CD1c-positive myeloid dendritic cell (primary cell): ENCODE measurements at regions not wholly inside any gene's neighbourhood (a gene's known extent, or its start where the extent isn't known, plus 50 kb on each side); places are given as distances from the start of the nearest gene placed in this dataset.
"Not testable (repeated sequence)": the region's sequence is repeated elsewhere in the genome, so short reads cannot be mapped to it uniquely, and the experiment has no call there.

Experiments
- DNase-seq: peaks from one replicate; pipeline ENCODE4 v3.0.0-alpha.2; 2016; ENCODE audit errors: extremely low spot score

- no peak for DNase-seq
Measured at GRCh38 chr13:30065181-30065580, 214.8 kb upstream of the UBL3 start.

- DNase-seq: no peak
Measured at GRCh38 chr13:30063892-30064291, 213.5 kb upstream of the UBL3 start.

DNA sequence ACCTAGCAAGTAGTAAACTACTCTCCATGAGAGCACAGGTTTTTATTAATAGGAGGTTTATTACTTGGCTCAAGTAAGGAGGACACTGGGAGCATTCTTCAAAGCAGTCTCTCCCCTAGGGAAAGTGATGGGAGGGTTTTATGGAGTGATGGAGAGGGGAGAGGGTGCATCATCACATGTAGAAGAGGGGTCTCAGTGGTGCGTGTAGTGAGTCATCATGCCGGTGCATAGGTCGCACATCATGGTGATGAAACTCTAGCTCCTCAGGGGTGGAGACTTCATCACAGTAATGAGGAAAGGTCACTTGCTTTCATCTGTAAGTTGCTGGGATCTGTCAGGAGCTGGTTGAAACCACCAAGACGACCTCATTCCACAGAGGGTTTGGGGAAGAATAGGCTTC is 210.8 kb upstream of the UBL3 start:
- no peak for DNase-seq

- DNase-seq: no peak
Measured at GRCh38 chr13:30058429-30058828, 208.0 kb upstream of the UBL3 start.

DNA sequence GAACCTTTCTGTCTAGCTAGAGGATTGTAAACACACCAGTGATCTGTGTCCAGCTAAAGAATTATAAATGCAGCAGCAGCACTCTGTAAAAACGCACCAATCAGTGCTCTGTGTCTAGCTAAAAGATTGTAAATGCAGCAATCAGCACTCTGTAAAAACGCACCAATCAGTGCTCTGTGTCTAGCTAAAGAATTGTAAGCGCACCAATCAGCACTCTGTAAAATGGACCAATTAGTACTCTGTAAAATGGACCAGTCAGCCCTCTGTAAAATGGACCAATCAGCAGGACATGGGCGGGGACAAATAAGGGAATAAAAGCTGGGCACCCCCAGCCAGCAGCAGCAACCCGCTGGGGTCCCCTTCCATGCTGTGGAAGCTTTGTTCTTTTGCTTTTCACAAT is 204.1 kb upstream of the UBL3 start:
- DNase-seq: not testable (repeated sequence)

DNA sequence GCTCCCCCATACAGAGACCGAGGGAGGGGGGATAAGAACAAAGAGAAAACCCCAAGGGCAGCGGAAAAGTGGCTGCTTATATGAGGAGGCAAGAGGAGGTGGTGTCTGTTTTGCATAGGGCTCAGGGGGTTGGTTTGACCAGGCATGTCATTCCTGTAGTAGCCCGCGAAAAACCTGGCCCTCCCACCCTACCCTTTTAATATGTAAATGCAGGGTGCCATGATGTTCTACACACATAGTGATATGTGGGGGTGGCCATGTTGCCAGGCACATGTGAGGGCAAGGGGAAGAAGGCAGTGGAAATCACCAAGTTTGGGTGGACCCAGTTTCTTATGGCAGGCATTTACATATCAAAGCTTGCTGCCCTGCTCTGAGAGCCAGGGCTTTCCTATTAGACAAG is 203.5 kb upstream of the UBL3 start:
- no peak for DNase-seq

DNA sequence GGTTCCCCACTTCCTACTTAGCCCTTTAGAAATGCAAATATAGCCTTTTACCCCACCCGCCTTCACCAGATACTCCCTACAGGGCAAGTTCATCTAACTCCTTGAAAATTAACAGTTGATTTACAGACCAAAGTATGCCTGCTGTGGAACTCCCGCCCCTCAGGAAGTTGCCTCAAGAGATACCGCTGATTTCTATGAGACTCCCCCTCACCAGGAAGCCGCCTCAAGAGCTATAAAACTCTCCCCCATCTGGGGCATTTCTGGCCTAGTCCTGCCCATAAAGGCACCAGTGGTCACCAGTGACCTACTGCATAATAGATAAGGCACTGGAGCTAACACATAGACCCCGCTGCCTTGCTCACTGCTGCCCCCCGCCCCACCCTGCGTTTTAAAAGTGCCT is 201.7 kb upstream of the UBL3 start:
- no peak for DNase-seq

DNA sequence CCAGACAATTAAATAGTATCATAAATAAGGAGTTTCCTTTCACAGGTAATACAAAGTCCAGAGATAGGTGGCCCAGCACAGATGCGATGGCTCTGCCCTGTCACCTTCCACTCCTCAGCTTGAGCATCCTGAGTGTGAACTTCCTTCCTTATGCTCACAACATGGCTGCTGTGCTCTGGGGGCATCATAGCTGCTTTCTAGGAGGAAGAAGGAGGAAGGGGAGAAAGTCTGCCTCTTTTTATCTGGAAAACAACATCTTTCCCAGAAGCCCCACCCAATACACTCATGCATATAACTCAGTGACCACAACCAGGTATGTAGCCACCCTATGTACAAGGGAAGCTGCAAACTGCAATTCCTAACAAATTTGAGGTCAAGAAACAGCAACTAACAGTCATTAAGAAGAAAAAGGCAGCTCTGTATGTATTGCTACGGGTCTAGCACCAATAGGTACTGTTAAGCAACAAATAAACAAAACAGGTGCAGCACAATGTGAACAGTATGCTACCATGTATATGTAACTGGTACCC is 201.2 kb upstream of the UBL3 start:
- DNase-seq: no peak

GRCh38 chr13:30049692-30050091 is 199.3 kb upstream of the UBL3 start:
- no peak for DNase-seq

DNA sequence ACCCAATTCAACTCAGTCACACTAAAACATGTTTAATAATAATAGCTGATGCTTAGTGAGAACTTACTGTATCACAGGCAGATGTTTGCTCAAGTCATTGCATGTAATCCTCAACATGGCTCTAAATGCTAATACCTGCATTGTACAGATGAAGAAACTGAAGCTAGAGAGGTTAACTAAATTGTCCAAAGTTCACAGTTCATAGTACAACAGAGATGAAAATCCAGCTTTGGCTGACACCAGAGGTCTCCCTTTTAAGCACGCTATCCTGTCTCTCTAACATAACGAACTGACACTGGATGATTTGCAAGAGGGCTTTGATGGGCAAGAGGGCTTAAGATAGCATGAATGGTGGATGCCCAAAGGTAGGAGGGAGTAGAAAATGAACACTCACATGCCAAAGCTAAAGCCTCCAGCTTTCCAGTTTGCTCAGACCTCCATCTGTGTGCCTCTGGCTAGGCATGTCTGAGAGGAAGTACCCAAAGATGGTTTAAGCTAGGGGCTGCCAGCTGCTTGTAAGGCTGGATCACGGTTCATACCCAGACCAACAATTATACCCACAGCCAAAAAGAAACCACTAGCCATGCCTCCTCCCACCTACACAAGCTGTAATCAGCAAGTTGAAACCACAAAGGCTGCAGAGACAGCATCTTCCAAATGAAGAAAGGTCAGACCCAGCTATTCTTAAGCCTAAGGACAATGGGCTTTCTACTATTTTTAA is 196.9 kb upstream of the UBL3 start:
- no peak for DNase-seq

DNA sequence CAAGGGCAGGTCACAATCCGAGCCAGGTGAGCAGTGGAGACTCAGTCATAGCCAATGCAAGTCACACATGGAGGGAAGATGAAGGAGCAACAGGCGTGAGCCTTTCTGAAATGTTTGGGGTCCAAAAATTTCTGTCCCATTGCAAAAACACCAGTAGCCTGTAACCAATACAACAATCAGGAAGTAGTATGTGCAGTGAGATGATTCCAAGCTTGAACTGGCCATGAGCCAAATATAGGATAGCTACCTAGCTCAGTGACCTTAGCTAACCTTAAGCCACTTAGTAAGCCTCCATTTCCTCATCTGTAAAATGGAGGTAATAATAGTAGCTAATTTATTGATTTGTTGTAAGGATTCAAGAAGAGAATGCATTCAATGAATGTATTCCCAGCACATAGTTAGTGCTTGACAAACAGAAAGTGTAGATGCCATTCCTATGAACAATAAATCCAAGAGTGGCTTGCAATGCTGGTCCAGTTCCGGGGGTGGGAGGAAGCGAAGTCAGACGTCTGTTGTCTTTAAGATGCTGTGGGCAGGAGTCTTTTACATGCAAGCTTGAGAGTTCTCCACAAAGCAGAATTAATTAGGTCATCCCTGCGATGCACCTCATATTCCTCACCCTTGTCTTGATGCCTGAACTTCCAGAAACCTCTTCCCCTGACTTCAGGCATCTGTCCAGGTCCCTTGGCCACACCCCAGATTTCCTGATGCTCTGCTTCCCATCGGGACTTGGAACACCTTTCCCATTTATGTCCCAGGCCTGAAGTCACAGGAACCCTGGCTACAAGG is 195.7 kb upstream of the UBL3 start:
- no peak for DNase-seq

DNA sequence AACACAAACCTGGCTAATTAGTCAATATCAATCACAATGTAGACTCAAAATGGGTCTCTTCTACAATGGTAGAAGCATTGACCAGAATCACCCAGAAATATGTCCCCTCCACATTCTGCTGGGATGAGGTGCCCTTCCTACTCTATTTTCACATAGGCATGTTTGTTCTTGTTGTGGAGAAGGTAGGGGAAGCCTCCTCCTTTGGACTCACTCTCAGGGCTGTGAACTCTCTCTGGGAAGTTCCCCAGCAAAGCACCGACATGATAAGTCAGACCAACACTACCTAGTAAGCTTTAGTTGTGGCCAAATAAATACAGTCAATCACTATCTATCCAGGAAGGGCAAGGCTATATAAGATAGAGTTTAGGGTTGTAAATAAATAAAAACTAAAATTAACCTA is 194.5 kb upstream of the UBL3 start:
- no peak for DNase-seq

- DNase-seq: no peak
Measured at GRCh38 chr13:30043631-30043925, 193.2 kb upstream of the UBL3 start.

- DNase-seq: no peak
Measured at GRCh38 chr13:30042891-30043630, 192.6 kb upstream of the UBL3 start.

- DNase-seq: no peak
Measured at GRCh38 chr13:30042272-30042671, 191.9 kb upstream of the UBL3 start.

- DNase-seq: no peak
Measured at GRCh38 chr13:30039511-30039911, 189.1 kb upstream of the UBL3 start.

DNA sequence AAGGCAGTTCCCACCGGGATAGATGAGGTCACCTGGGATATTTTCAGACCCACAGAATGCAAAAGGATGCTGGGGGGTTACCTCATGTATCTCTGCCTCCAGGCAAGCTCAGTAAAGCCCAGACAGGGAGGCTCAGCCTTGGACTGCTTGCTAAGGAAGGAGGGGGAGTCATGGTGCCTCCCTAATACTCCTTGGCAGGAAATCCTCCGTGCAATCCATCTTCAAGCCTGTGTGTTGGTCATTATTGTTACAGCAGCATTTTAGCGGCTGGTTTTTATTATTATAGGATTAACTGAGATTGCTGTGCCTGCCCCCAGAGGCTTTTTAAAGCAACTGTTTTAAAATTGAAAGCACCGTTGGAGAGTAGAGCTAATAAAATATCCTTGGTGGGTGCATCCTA is 188.5 kb upstream of the UBL3 start:
- DNase-seq: no peak

DNA sequence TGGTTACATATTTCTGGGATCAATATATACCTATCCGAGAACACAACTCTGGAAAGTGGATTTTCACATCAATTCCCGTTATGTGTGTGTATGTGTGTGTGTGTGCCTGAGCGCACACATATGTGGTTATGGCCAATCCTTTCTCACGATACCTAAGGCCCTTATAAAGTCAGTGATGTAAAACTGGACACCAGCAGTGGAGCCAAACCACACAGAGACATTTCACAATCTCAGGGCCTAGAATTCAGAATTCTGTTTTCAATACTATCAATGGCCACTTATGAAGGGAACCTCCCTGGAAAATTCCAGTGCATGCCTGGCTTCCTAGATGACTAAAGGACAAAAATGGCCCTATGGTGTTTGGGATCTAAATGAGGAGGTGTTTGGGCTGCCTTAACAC is 187.3 kb upstream of the UBL3 start:
- no peak for DNase-seq

DNA sequence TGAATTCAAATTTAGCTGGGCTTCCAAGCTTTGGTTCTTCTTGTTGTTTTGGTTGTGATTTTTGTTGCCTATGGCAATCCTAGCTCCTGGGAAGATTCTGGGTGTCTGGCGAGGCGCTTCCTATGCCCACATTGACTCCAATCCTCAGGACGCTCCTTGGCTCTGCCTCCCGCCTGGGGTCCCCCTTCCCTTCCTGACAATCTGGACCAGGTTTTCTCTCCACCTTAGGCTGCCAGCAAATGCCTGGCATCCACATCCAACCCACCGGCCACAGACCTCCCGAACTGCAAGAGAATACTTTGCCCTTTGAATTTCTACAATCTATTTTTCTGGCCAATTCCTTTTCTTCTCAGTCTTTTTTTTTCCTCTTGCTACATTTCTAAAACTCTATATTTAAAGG is 186.9 kb upstream of the UBL3 start:
- no peak for DNase-seq

GRCh38 chr13:30034458-30034795 is 184.0 kb upstream of the UBL3 start:
- no peak for DNase-seq

DNA sequence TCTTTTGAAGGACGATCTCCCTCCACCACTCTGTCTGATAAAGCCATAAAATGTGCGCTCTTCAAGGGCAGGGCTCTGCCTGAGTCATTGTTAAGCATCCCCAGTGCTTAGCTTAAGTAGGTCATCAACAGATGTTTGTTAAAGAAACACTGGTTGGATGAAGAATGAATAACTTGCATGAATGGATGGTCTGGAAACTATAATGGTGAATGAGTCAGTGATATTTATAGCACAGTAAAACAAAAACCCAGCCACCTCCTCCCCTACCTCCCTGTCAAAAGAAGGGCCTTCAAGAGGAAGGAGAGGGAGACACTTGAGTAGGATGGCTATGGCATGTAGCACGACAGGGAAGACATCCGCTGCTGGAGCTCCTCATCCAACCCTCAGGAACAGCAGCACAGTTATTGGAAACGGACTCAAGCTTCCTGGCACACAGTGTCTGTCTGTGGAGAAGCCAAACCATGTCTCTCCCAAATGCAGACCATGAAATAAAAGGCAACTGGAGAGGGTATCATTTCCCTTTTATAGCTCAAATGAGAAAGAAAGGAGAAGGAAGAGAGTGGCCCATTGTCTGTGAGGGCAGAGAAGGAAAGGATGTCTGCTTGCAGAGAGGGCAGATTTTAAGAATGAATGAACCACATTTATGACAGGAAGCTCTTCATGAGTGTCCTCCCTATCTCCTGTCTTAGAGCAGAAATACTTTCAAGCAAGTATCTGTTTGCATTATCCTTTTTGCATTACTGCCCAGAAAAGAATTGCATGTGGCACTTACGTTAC is 183.5 kb upstream of the UBL3 start:
- DNase-seq: no peak

DNA sequence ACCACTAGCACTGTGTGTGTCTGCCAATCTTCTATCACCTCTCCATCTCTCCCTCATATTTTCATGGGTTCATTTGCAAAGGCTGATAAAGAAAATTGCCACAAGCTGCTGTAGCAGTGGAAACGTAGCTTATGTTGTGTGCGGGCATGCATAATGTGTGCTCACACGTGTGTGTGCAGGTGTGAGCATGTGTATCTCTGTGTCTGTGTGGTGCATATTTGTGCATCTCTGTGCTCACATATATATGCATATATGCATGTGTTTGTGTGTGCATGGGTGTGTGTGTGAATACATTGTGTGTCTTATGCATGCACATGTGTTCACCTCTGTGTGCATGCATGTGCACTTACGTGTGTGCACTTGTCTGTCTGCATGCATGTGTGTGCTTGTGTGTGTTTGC is 181.8 kb upstream of the UBL3 start:
- DNase-seq: no peak
